Fibroblast of gingiva (primary cell): ENCODE measurements at regions not wholly inside any gene's neighbourhood (a gene's known extent, or its start where the extent isn't known, plus 50 kb on each side); places are given as distances from the start of the nearest gene placed in this dataset.
A peak's percentile ranks its signal among the peaks of the same experiment; 100 is the strongest.
"Not testable (repeated sequence)": the region's sequence is repeated elsewhere in the genome, so short reads cannot be mapped to it uniquely, and the experiment has no call there.

Experiments
- DNase-seq: peaks from one replicate; pipeline ENCODE4 v3.0.0-alpha.2; 2011; ENCODE audit warnings: low read depth

DNA sequence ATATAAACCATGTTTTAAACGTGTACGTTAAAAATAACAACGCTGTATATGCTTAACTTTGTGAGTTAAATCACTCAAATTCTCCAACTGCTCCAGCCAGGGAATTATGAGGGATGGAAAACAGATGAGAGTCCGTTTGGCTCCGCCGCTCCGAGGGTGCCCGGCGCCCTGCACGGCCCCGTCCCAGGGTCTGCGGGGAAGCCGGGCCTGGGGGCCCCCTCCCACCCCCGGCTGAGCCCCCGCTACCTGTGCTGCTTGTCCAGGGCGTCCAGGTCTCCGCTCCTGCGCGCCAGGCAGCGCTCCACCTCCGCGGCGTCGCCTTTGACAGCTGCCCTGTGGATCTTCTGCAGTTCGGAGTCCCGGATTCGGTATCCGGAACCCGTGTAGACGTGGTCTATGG, 415.5 kb downstream of the FOXD4L4 start:
- DNase-seq: not testable (repeated sequence)

GRCh38 chr9:66153021-66153725, 416.2 kb downstream of the FOXD4L4 start:
- DNase-seq: peak; percentile 36

- DNase-seq: not testable (repeated sequence)
Measured at GRCh38 chr9:66153971-66154691, 417.2 kb downstream of the FOXD4L4 start.

DNA sequence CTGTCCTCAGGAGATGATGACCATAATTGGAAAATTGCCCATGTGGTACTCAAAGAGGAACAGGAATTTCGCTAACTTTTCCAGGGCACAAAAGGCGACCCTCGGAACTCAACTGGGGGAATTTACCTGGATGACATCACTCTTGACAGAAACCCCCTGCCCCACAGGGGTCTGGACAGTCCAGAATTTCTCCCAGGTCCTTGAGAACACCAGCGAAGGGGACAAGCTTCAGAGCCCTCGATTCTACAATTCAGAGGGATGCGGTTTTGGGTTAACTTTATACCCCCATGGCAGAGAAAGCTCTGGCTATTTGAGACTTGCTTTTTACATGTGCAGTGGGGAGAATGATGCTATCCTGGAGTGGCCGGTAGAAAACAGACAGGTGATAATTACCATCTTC, 445.4 kb downstream of the FOXD4L4 start:
- DNase-seq: not testable (repeated sequence)

DNA sequence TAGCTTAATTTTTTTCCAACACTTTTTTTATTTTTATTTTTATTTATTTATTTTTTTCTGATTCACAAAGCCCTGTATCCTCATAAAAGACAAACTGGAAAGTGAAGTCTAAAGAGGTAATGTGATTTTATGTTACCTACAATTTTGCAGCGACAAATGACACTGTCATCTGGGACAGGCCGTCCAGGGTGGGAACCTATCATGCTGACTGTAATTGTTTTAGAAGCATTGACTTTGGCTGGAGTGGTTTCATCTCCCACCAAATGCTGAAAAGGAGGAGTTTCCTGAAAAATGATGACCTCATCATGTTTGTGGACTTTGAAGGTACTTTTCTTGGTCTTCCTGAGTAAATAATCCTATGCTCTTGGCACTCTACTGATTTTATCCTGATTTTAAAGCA, 446.7 kb downstream of the FOXD4L4 start:
- DNase-seq: not testable (repeated sequence)

GRCh38 chr9:66197199-66197598, 460.3 kb downstream of the FOXD4L4 start:
- not testable (repeated sequence) for DNase-seq

GRCh38 chr9:66198421-66198820, 461.5 kb downstream of the FOXD4L4 start:
- DNase-seq: not testable (repeated sequence)

DNA sequence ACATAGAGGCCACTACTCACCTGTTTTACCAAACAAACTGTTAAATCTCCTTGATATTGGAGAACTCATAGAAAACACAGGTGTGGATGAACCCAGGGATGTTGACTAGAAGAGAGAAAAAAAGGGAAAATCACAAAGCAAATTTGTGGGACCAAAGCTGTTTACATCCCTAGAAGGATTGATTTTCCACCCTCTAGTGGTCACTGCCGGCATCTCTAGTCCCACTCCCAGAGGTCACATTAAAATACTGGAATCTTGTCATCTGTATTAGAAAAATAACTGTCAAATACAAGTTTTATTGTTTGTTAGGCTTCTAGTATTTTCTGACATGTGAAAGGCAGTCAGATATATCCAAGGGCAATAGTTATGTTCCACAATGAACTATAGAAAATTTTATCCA, 469.7 kb downstream of the FOXD4L4 start:
- not testable (repeated sequence) for DNase-seq

GRCh38 chr9:66207914-66208313, 471.0 kb downstream of the FOXD4L4 start:
- not testable (repeated sequence) for DNase-seq

GRCh38 chr9:66244763-66245162, 507.8 kb downstream of the FOXD4L4 start:
- not testable (repeated sequence) for DNase-seq

DNA sequence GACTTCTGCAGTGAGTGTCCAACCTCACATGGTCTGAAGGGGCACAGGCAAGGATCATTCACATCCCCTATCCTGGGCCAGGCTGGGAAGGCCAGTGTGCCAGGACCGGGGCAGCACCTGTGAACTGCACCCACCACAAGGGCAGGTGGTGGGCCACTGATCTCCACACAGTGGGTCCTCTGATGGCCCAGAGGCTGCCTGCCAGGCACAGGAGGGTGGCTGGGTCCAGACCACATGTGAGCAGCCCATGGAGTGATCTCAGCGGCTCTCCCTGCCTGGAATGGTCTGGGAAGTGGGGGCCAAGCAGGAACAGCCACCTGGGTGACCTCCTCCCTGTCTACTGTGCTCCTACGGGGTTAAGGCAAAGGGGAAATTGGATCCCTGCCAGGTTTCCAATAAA, 508.5 kb downstream of the FOXD4L4 start:
- peak; percentile 0 for DNase-seq

GRCh38 chr9:66257581-66257980, 520.6 kb downstream of the FOXD4L4 start:
- DNase-seq: peak; percentile 0

GRCh38 chr9:66261576-66261975, 524.6 kb downstream of the FOXD4L4 start:
- not testable (repeated sequence) for DNase-seq

DNA sequence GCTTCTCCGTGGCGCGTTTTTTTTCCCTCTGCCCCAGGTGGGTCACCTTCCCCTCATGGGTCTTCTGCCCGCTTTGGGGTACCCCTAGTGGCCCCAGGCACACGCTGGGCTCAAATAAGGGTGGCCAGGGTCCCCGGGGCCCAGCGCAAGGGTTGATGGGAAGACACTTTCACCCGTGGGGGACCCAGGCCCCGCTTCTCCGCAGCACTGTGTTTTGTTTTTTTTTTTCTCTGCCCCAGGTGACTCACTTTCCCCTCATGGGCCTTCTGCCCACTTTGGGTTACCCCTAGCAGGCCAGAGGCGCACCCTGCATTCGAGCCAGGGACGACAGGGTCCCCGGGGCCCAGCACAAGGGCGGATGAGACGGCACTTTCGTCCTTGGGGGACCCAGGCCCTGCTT, 526.7 kb downstream of the FOXD4L4 start:
- DNase-seq: peak; percentile 0

- peak; percentile 0 for DNase-seq
Measured at GRCh38 chr9:66264786-66265185, 527.8 kb downstream of the FOXD4L4 start.

DNA sequence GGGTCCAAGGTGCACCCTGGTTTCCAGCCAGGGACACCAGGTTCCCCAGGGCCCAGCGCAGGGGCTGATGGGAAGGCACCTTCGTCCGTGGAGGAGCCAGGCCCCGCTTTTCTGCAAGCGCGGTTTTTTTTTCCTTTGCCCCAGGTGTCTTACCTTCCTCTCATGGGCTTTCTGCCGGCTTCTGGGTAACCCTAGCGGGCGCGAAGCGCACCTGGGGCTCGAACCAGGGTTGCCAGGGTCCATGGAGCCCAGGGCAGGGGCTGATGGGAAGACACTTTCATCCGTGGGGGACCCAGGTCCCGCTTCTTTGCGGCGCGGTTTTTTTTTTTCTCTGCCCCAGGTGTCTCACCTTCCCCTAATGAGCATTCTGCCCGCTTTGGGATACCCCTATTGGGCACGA, 529.3 kb downstream of the FOXD4L4 start:
- DNase-seq: peak; percentile 0

GRCh38 chr9:66266856-66267430, 530.0 kb downstream of the FOXD4L4 start:
- DNase-seq: not testable (repeated sequence)

- not testable (repeated sequence) for DNase-seq
Measured at GRCh38 chr9:66267684-66268083, 530.7 kb downstream of the FOXD4L4 start.

DNA sequence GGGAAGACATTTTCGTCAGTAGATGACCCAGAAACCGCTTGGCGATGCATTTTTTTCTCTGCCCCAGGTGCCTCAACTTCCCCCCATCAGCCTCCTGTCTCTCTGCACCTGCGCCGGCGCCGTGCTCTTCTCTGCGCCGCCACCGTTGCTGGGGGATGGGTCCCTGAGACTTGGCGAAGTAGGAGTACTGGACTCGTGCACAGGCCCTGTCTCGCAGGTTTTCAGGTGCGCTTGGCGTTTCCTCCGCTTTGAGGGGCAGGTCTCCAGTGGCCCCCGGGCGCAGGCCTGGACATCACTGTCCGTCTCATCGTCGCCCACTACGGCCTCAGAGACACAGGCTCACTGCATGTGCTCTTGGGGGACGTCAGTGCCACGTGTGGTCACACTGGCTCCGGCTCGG, 532.1 kb downstream of the FOXD4L4 start:
- DNase-seq: not testable (repeated sequence)

DNA sequence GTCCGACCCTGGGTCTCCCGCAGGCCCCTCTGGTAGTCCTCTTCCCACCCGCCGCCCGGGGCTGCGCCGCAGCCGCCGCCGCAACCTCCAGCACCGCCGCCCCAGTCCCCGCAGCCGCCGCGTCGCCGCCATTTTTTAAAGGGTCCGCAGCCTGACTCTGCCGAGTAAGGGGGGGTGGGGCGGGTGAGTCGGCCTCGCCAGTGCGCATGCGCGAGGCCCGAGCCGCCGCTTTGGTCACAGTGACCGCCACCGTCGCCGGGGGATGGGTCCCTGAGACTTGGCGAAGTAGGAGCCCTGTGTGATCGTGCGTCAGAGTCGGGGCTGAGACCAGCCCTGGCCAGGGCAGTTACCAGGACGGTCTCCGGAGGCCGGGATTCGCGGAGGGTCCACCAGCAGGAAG, 532.8 kb downstream of the FOXD4L4 start:
- not testable (repeated sequence) for DNase-seq

DNA sequence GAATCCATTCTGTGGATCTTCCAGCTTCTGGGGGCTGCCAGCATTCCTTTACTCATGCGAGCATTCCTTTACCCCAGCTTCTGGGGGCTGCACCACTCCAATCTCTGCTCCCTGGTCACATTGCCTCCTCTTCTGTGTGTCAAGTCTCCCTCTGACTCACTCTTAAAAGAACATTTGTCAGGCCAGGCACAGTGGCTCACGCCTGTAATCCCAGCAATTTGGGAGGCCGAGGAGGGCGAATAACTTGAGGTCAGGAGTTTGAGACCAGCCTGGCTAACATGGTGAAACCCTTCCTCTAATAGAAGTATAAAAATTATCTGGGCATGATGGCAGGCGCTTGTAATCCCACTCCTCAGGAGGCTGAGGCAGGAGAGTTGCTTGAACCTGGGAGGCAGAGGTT, 541.9 kb downstream of the FOXD4L4 start:
- DNase-seq: not testable (repeated sequence)
